H9 (cell line): ENCODE measurements at regions not wholly inside any gene's neighbourhood (a gene's known extent, or its start where the extent isn't known, plus 50 kb on each side); places are given as distances from the start of the nearest gene placed in this dataset.

Experiments
- DNase-seq: peaks from one replicate; pipeline ENCODE4 v3.0.0-alpha.2; 2017
- H2AFZ ChIP-seq: one replicate; pipeline ENCODE4 v1.6.1; 2013; ENCODE audit warnings: mild to moderate bottlenecking, low read length, control low read depth, moderate library complexity
- H2AK5ac ChIP-seq: 2 replicates; pipeline ENCODE4 v1.6.1; 2013; ENCODE audit warnings: low read length, control low read depth, mixed read lengths; ENCODE audit not compliant: insufficient read length
- H2BK120ac ChIP-seq: one replicate; pipeline ENCODE4 v1.6.1; 2013; ENCODE audit warnings: low read depth, mild to moderate bottlenecking, low read length, control low read depth, inconsistent platforms; ENCODE audit not compliant: poor library complexity, severe bottlenecking
- H2BK12ac ChIP-seq: 2 replicates; pipeline ENCODE4 v1.6.1; 2013; ENCODE audit warnings: low read length, control low read depth, mixed read lengths, low read depth; ENCODE audit not compliant: insufficient read length
- H2BK15ac ChIP-seq: 2 replicates; pipeline ENCODE4 v1.6.1; 2013; ENCODE audit warnings: low read depth, low read length, control low read depth
- H2BK20ac ChIP-seq: one replicate; pipeline ENCODE4 v1.6.1; 2013; ENCODE audit warnings: low read depth, mild to moderate bottlenecking, low read length, control low read depth, inconsistent platforms; ENCODE audit not compliant: poor library complexity, severe bottlenecking
- H2BK5ac ChIP-seq: 2 replicates; pipeline ENCODE4 v1.6.1; 2013; ENCODE audit warnings: low read length, control low read depth, mixed read lengths; ENCODE audit not compliant: insufficient read length
- H3K14ac ChIP-seq: 2 replicates; pipeline ENCODE4 v1.6.1; 2013; ENCODE audit warnings: low read length, control low read depth; ENCODE audit not compliant: insufficient read depth
- H3K18ac ChIP-seq: 2 replicates; pipeline ENCODE4 v1.6.1; 2013; ENCODE audit warnings: low read depth, mild to moderate bottlenecking, mixed read lengths, low read length, control low read depth; ENCODE audit not compliant: insufficient read length
- H3K23ac ChIP-seq: 2 replicates; pipeline ENCODE4 v1.6.1; 2013; ENCODE audit warnings: low read length, control low read depth, mixed read lengths, low read depth; ENCODE audit not compliant: insufficient read length
- H3K23me2 ChIP-seq: 2 replicates; pipeline ENCODE4 v1.6.1; 2013; ENCODE audit warnings: low read depth, mild to moderate bottlenecking, mixed read lengths, low read length, control low read depth; ENCODE audit not compliant: insufficient read length, poor library complexity, severe bottlenecking
- H3K27ac ChIP-seq: 2 replicates; pipeline ENCODE4 v1.5.1; 2013; ENCODE audit warnings: low read length, control low read depth, mixed read lengths, low read depth; ENCODE audit not compliant: insufficient read length
- H3K27me3 ChIP-seq: 2 replicates; pipeline ENCODE4 v1.6.1; 2013; ENCODE audit warnings: low read length, control low read depth, inconsistent platforms; ENCODE audit not compliant: insufficient read depth
- H3K4ac ChIP-seq: 2 replicates; pipeline ENCODE4 v1.6.1; 2013; ENCODE audit warnings: low read depth, mild to moderate bottlenecking, control low read depth, inconsistent platforms, low read length, moderate library complexity
- H3K4me1 ChIP-seq: 2 replicates; pipeline ENCODE4 v1.6.1; 2013; ENCODE audit warnings: low read length, control low read depth, inconsistent platforms; ENCODE audit not compliant: insufficient read depth
- H3K4me2 ChIP-seq: 2 replicates; pipeline ENCODE4 v1.6.1; 2013; ENCODE audit warnings: low read length, control low read depth, mixed read lengths; ENCODE audit not compliant: insufficient read length, insufficient read depth
- H3K56ac ChIP-seq: 2 replicates; pipeline ENCODE4 v1.6.1; 2013; ENCODE audit warnings: low read depth, mild to moderate bottlenecking, mixed read lengths, low read length, control low read depth; ENCODE audit not compliant: insufficient read length
- H3K79me1 ChIP-seq: 2 replicates; pipeline ENCODE4 v1.6.1; 2013; ENCODE audit warnings: low read depth, mild to moderate bottlenecking, moderate library complexity, low read length, control low read depth, inconsistent platforms; ENCODE audit not compliant: insufficient read depth, poor library complexity, severe bottlenecking
- H3K79me2 ChIP-seq: 2 replicates; pipeline ENCODE4 v1.6.1; 2013; ENCODE audit warnings: low read length, control low read depth, inconsistent platforms; ENCODE audit not compliant: insufficient read depth
- H3K9ac ChIP-seq: 2 replicates; pipeline ENCODE4 v1.6.1; 2013; ENCODE audit warnings: low read length, control low read depth, mixed read lengths; ENCODE audit not compliant: insufficient read length; ENCODE audit errors: extremely low read depth
- H3K9me3 ChIP-seq: one replicate; pipeline ENCODE4 v1.6.1; 2013; ENCODE audit warnings: low read depth, low read length, inconsistent platforms; ENCODE audit not compliant: control insufficient read depth
- H3T11ph ChIP-seq: one replicate; pipeline ENCODE4 v1.6.1; 2013; ENCODE audit warnings: mild to moderate bottlenecking, low read length, control low read depth, inconsistent platforms
- H4K20me1 ChIP-seq: one replicate; pipeline ENCODE4 v1.6.1; 2013; ENCODE audit not compliant: control insufficient read depth, insufficient read length, insufficient read depth
- H4K5ac ChIP-seq: 2 replicates; pipeline ENCODE4 v1.6.1; 2013; ENCODE audit warnings: low read depth, mild to moderate bottlenecking, mixed read lengths, low read length, control low read depth; ENCODE audit not compliant: insufficient read length
- H4K8ac ChIP-seq: replicated peaks from 2 replicates; pipeline ENCODE4 v1.6.1; 2013; ENCODE audit warnings: low read length, control low read depth, mixed read lengths, low read depth; ENCODE audit not compliant: insufficient read length
- H4K91ac ChIP-seq: 2 replicates; pipeline ENCODE4 v1.6.1; 2013; ENCODE audit warnings: low read depth, mild to moderate bottlenecking, moderate library complexity, mixed read lengths, low read length, control low read depth; ENCODE audit not compliant: insufficient read length
- H3K27ac Mint-ChIP-seq, 3 experiments: 2 replicates in 2 of 3; 3 replicates in 1 of 3; pipeline ENCODE4 v1.8.0; 2020 to 2021; ENCODE audit warnings: mixed read lengths in 3 of 3, mild to moderate bottlenecking in 1 of 3, moderate library complexity in 1 of 3
- H3K27me3 Mint-ChIP-seq: 2 replicates; pipeline ENCODE4 v1.8.0; 2021; ENCODE audit warnings: low read depth, mild to moderate bottlenecking, moderate library complexity, mixed read lengths
- H3K36me3 Mint-ChIP-seq, 3 experiments: 2 replicates in 2 of 3; 3 replicates in 1 of 3; pipeline ENCODE4 v1.8.0; 2020 to 2021; ENCODE audit warnings: low read depth in 3 of 3, mixed read lengths in 3 of 3; ENCODE audit not compliant: insufficient read depth in 1 of 3
- H3K4me1 Mint-ChIP-seq, 2 experiments: 2 replicates each; pipeline ENCODE4 v1.8.0; 2020; ENCODE audit warnings: mixed read lengths in 2 of 2
- H3K4me3 Mint-ChIP-seq, 2 experiments: 2 replicates in 1 of 2; 3 replicates in 1 of 2; pipeline ENCODE4 v1.8.0; 2020 to 2021; ENCODE audit warnings: mild to moderate bottlenecking in 2 of 2, mixed read lengths in 2 of 2, moderate library complexity in 1 of 2
- H3K9me3 Mint-ChIP-seq, 2 experiments: 2 replicates in 1 of 2; 3 replicates in 1 of 2; pipeline ENCODE4 v1.8.0; 2020; ENCODE audit warnings: mild to moderate bottlenecking in 2 of 2, mixed read lengths in 2 of 2, moderate library complexity in 1 of 2
- CTCF ChIP-seq: fragments of 200-600 bp; sonication (generic); conservative IDR thresholded peaks from 3 replicates; pipeline ENCODE4 v1.8.0; 2021; ENCODE audit warnings: antibody characterized with exemption, mild to moderate bottlenecking
- WGBS: extraction: QIAGEN DNeasy Blood & Tissue Kit; methylation state at CpG from one replicate; pipeline ENCODE4 v1.1.7; 2013; ENCODE audit warnings: missing lambda C conversion rate, low lambda C conversion rate, mixed read lengths; ENCODE audit not compliant: insufficient read length; ENCODE audit errors: extremely low coverage; 5-methylcytosine and 5-hydroxymethylcytosine counted together

DNA sequence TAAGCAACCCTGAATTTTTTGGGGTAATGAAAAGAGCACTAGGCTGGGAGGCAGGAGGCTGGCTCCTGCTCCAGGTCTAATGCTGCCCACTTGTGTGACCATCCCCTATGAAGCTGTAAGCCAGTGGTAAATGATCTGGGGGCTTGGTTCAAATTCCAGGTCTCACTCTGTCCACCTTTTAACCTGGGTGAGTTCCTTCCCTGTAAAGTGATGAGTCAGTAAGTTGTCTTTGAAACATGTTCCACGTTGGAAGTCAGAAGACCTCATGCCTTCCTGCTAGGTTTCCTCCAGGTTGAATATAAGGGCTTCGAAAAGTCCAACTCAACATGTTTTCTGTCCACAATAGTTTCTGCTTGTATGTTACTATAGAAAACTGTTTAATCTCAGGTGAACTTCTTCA lies 160.9 kb upstream of the MYT1L start:
- Mint-ChIP-seq H3K4me3 (no peak overlapping the region), H3K27me3 (peaks cover 2% of the 10 kb centered on the region; the same call in 1 of the 2 replicates), H3K27ac (no peak overlapping the region), H3K4me1 (no peaks in the 10 kb centered on the region), H3K36me3 (no peaks in the 10 kb centered on the region; a peak in 1 of 7 replicates), H3K9me3 (no peaks in the 10 kb centered on the region)
- H4K5ac ChIP-seq, result no peak overlapping the region
- TF ChIP-seq CTCF, result no peak
- H4K20me1 ChIP-seq, result no peaks in the 10 kb centered on the region
- H3K79me2 ChIP-seq, result no peaks in the 10 kb centered on the region
- H3T11ph ChIP-seq, result no peak overlapping the region
- H2AK5ac ChIP-seq, result no peak overlapping the region
- no peaks in the 10 kb centered on the region for H3K9me3 ChIP-seq
- H3K4me2 ChIP-seq, result no peak overlapping the region
- H4K8ac ChIP-seq, result no peak overlapping the region
- H3K23ac ChIP-seq, result no peak overlapping the region
- no peak overlapping the region for H4K91ac ChIP-seq
- no peaks in the 10 kb centered on the region for H3K79me1 ChIP-seq
- no peak overlapping the region for H3K9ac ChIP-seq
- H3K4me1 ChIP-seq, result no peaks in the 10 kb centered on the region
- no peak overlapping the region for H3K56ac ChIP-seq
- WGBS, result no CpG with 5 or more reads among the region's 2 CpGs
- no peak overlapping the region for H3K4ac ChIP-seq
- no peaks in the 10 kb centered on the region for H3K23me2 ChIP-seq
- H3K27ac ChIP-seq, result no peak overlapping the region
- no peak for DNase-seq
- no peak overlapping the region for H2BK20ac ChIP-seq
- H2BK15ac ChIP-seq, result no peak overlapping the region
- no peak overlapping the region for H2BK12ac ChIP-seq
- no peak overlapping the region for H2AFZ ChIP-seq
- H3K27me3 ChIP-seq, result no peaks in the 10 kb centered on the region
- no peak overlapping the region for H2BK5ac ChIP-seq
- no peak overlapping the region for H2BK120ac ChIP-seq
- no peak overlapping the region for H3K18ac ChIP-seq
- no peak overlapping the region for H3K14ac ChIP-seq
